ENCODE measurements at regions not wholly inside any gene's neighbourhood (a gene's known extent, or its start where the extent isn't known, plus 50 kb on each side); places are given as distances from the start of the nearest gene placed in this dataset.

DNA sequence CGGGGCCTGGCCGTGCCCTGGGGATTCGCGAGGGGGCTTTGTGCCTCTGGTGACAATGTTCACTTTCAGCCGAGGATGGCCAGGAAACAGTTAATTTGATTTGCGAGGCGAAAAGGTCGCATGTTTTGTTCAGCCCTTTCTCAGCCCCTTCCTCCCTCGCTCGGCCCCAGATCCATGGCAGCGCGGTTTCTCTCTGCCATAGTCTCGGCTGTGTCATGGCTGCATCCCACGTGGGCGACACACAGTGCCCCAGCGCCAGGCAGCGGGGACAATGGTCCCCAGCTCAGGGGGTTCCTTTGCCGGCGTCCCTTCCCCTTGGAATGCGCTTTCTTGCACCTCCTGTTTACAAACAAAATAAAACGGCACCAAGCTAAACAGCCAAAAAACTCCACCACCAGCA, 370.3 kb upstream of the IRX2 start:
- TF ChIP-seq, protein P1, sequence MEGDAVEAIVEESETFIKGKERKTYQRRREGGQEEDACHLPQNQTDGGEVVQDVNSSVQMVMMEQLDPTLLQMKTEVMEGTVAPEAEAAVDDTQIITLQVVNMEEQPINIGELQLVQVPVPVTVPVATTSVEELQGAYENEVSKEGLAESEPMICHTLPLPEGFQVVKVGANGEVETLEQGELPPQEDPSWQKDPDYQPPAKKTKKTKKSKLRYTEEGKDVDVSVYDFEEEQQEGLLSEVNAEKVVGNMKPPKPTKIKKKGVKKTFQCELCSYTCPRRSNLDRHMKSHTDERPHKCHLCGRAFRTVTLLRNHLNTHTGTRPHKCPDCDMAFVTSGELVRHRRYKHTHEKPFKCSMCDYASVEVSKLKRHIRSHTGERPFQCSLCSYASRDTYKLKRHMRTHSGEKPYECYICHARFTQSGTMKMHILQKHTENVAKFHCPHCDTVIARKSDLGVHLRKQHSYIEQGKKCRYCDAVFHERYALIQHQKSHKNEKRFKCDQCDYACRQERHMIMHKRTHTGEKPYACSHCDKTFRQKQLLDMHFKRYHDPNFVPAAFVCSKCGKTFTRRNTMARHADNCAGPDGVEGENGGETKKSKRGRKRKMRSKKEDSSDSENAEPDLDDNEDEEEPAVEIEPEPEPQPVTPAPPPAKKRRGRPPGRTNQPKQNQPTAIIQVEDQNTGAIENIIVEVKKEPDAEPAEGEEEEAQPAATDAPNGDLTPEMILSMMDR (IDR thresholded peaks at IDR 0.05; ENCODE audit: insufficient read depth, low read length, severe bottlenecking) = no peak
- Histone ChIP-seq H3K36me3 (ENCODE audit: control insufficient read depth, insufficient read depth, low read length) (no peaks in the 10 kb centered on the region), H3K27me3 (ENCODE audit: control insufficient read depth, insufficient read depth, low read length) (no peaks in the 10 kb centered on the region), H3K4me3 (ENCODE audit: low read depth, low read length) (no peak overlapping the region)
- DNase-seq (ENCODE audit: low read depth) = no peak
- no peak for FAIRE-seq

DNA sequence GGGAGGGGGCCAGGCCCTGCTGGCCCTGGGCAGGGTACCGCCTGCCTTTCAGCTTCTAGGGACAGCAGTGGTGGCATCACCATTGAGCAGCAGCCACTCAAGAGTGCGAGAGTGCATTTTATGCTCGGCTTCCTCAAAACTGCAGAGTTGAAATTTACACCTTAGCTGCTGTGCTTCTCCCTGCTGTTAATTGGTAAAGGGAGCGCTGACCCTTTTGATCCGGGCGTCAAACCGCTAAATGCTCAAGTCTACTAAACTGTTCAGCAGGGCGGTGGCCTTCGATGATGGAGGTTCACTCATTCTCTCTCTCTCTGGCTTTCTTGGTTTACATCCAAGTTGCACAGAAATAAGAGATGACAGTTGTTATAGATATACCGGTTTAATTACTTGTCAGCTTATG, 368.6 kb upstream of the IRX2 start:
- no peaks in the 10 kb centered on the region for H3K36me3 ChIP-seq (ENCODE audit: control insufficient read depth, insufficient read depth, low read length)
- no peak overlapping the region for H3K4me3 ChIP-seq (ENCODE audit: low read depth, low read length)
- H3K27me3 ChIP-seq (ENCODE audit: control insufficient read depth, insufficient read depth, low read length) = no peaks in the 10 kb centered on the region
- no peak for FAIRE-seq
- TF ChIP-seq, protein P1 (IDR thresholded peaks at IDR 0.05; ENCODE audit: insufficient read depth, low read length, severe bottlenecking) = no peak
- no peak for DNase-seq (ENCODE audit: low read depth)

DNA sequence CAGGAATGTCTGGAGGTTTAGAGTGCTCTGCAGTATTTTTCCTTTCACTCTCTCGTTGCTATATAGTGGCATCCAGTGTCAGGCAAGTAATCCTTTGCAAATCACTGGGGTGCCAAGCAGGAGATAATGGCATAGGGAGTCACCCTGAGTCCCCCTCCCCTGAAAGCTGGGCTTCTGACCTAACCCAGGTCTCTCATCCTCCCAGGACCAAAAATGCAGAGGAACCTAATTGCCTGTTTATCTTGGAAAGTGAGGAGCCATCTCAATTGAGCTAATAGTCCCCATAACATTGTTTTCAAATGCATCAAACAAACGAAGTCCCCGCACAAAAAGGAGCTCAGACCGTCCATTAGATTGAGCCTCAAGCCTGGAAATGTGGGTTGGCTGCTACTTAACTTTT, 368.0 kb upstream of the IRX2 start:
- TF ChIP-seq, protein P1 (IDR thresholded peaks at IDR 0.05; ENCODE audit: insufficient read depth, low read length, severe bottlenecking) = no peak
- DNase-seq (ENCODE audit: low read depth) (no peak), FAIRE-seq (no peak)
- H3K27me3 ChIP-seq (ENCODE audit: control insufficient read depth, insufficient read depth, low read length) = no peaks in the 10 kb centered on the region
- H3K36me3 ChIP-seq (ENCODE audit: control insufficient read depth, insufficient read depth, low read length) = no peaks in the 10 kb centered on the region
- no peak overlapping the region for H3K4me3 ChIP-seq (ENCODE audit: low read depth, low read length)

DNA sequence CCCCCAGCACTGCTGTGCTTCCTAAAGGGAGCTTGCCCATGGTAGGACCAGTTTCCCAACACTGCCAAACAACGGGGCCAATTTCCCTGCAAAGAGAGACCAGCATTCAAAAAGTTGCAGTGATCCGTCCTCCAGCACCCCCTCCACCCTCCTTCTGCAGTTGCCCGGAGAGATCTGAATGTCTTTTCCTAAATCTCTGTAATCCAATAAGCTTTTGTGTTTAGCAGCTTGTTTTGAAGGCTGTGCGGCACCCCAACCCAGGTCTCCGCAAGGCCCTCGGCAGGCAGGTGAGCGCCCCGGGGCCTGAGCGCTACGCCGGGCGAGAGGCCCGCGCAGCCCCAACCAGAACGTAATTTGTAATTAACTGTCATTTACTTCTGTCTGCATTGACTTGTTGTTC, 366.9 kb upstream of the IRX2 start:
- Histone ChIP-seq H3K27me3 (ENCODE audit: control insufficient read depth, insufficient read depth, low read length) (no peaks in the 10 kb centered on the region), H3K36me3 (ENCODE audit: control insufficient read depth, insufficient read depth, low read length) (no peaks in the 10 kb centered on the region), H3K4me3 (ENCODE audit: low read depth, low read length) (no peak overlapping the region)
- TF ChIP-seq, protein P1 (IDR thresholded peaks at IDR 0.05; ENCODE audit: insufficient read depth, low read length, severe bottlenecking) = no peak
- DNase-seq (ENCODE audit: low read depth) = no peak
- no peak for FAIRE-seq

DNA sequence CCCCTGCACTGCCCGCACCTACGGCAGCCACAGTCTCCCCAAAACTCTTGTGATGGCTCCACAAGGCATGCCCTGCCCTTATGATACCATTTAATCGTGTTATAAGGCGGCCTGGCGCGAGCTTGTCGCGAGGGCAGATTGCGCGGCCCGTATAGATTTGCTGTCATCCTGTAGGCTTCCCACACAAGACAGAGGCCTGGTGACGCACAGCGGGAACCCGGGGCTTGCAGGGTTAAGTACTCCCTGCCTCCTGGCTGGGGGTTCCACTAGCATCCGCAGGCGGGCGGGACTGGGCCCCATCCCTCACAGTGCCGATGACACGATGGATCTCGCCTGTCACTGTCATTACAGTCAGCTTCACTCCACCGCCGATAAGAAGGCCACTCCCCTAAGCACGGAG, 364.9 kb upstream of the IRX2 start:
- FAIRE-seq = no peak
- Histone ChIP-seq H3K4me3 (ENCODE audit: low read depth, low read length) (no peak overlapping the region), H3K36me3 (ENCODE audit: control insufficient read depth, insufficient read depth, low read length) (no peaks in the 10 kb centered on the region), H3K27me3 (ENCODE audit: control insufficient read depth, insufficient read depth, low read length) (no peaks in the 10 kb centered on the region)
- no peak for DNase-seq (ENCODE audit: low read depth)
- TF ChIP-seq, protein P1 (IDR thresholded peaks at IDR 0.05; ENCODE audit: insufficient read depth, low read length, severe bottlenecking) = no peak

DNA sequence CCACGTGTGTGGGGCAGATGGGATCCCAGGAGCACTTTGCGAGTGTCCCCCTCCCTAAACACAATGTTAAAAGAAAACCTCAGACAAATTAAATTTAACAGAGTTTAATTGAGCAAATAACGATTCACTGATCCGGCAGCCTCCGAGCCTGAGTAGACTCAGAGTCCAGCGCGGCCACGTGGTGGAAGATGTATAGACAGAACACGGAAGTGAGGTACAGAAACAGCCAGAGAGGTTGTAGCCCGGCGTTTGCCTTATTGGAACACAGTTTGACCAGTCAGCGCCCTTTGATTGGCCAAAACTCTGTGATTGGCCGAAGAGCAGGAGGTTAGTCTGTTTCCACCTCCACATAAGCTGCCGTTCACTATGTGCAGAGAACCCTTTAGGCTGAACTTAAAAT, 363.0 kb upstream of the IRX2 start:
- H3K27me3 ChIP-seq (ENCODE audit: control insufficient read depth, insufficient read depth, low read length) = no peaks in the 10 kb centered on the region
- no peak for FAIRE-seq
- no peak overlapping the region for H3K4me3 ChIP-seq (ENCODE audit: low read depth, low read length)
- no peaks in the 10 kb centered on the region for H3K36me3 ChIP-seq (ENCODE audit: control insufficient read depth, insufficient read depth, low read length)
- TF ChIP-seq, protein P1 (IDR thresholded peaks at IDR 0.05; ENCODE audit: insufficient read depth, low read length, severe bottlenecking) = no peak
- no peak for DNase-seq (ENCODE audit: low read depth)
